HG03066 (cell line): ENCODE measurements at regions not wholly inside any gene's neighbourhood (a gene's known extent, or its start where the extent isn't known, plus 50 kb on each side); places are given as distances from the start of the nearest gene placed in this dataset.

Experiments
- ATAC-seq: cut with Tn5 transposase; IDR thresholded peaks from one replicate; pipeline ENCODE4 v1.9.1; 2021; ENCODE audit warnings: low read depth; ENCODE audit not compliant: unreplicated experiment

DNA sequence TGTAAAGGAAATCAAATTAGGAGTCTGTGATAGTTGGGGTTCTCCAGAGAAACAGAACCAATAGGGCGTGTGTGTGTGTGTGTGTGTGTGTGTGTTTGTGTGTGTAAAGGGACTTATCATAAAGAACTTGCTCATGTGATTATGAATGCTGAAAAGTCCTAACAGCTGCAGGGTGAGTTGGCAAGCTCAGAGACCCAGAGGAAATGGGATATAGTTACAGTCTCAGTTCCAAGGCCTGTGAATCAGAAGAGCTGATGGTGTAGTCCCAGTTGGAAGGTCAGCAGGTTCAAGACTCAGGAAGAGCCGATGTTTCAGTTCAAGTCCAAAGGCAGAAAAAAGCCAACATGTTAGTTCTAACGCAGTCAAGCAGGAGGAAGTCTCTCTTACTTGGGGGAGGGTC lies 214.2 kb downstream of the ELAVL2 start:
- no peak for ATAC-seq

DNA sequence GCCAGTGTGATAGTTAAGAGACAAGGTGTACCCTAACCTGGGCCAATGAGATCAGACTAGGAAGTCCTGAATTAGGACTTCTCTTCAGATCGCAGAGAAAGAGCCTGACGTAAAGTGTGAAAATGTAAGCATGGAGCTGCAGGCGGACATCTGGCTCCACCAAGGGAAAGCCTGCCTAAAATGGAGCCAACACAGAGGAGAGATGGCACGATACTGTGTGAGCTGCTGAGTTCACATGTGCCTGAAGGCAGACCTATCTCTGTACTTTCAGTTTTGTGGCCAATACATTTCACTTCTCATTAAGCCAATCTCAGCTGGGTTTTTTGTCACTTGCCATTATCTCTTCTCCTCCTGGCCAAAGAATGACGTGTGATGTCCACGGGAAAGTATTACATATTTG lies 210.5 kb downstream of the ELAVL2 start:
- ATAC-seq = no peak

DNA sequence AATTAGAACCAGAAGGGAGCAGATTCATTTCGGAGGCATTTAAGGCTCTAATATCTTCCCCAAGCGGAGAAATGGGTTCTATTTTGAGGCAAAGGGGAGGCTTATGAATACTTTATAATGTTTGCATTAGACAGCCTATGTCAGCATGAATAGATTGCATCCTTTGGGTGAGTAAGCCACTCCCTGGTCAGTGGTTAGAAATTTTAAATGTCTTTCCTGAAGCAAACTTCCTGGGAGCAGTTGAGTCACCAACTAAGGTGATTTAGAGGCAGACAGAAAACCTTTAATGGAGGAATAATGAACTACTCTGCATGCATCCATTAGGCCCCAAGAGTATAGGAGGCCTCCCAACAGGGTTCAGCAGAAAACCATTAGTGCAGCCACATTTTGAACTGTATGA lies 204.9 kb downstream of the ELAVL2 start:
- ATAC-seq = no peak

DNA sequence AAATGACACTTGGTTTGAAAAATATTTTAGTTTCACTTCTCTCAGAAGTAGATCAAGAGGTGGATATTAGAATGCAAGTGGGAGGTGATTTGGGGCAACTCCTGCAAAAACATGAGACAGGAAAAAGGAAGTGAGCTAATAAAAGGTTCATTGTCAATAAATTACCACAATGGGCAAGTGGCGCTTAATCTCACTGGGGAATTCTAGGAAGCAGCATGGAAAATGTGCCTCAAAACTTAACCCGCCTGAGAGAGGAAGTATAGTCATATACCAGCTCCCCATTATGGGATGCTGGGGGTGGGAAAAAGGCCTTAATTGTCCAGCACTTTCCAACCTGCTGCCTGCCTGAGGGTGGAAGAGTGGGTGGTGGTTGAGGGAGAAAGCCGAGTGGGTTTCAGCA lies 204.1 kb downstream of the ELAVL2 start:
- ATAC-seq = no peak

DNA sequence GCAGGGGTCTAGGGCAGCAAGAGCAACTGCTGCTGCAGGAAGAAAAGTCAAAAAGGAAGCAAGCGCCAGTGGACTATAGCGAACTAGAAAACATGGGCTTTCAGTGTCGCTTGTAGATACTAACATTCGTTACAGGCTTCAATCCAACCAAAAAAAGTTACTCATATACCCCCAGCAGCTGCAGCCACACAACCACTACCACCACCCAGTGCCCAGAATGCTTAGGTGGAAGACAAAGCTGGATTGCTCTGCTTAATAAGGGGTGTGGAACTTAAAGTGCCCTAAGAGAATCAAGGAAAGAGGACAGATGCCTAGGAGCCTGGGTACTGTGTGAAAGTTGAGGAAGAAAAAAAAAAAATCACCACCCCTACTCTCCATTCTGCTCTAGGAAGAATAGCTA lies 203.6 kb downstream of the ELAVL2 start:
- no peak for ATAC-seq

DNA sequence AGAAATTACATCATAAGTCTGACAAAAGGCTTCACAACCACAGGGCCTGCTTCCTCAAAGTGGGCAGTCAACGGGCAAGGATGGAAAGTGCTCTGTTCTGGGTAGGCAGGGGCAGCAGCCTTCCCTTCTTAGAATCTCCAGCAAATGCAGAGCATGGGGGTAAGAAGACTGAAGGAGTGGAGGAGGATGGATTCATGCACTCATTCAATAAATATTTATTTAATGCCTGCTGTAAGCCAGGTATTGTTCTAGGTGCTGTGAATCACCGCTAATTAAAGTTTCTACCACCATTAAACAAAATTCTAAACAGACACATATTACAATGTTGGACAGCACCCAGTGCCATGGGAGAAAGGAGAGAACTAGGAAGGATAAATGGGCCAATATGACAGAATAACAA lies 195.6 kb downstream of the ELAVL2 start:
- no peak for ATAC-seq

DNA sequence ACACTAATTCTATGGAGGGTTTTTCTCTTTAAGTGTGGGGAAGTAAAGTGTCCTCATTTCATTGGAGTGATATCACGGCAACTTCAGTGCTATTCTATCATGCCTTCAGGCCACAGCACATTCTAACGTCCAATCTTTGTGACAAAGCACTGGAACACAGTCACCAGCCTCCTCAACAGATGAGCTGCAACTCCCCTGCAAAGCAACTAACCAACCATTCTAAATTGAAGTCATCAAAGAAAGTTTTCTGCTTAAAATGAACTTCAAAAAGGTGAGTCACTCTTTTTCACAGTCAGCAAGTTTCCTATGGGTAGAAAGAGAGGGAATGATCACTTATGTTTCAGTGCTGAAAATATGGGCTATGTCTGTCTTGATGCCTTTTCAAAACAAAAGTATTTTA lies 190.8 kb downstream of the ELAVL2 start:
- ATAC-seq = no peak

DNA sequence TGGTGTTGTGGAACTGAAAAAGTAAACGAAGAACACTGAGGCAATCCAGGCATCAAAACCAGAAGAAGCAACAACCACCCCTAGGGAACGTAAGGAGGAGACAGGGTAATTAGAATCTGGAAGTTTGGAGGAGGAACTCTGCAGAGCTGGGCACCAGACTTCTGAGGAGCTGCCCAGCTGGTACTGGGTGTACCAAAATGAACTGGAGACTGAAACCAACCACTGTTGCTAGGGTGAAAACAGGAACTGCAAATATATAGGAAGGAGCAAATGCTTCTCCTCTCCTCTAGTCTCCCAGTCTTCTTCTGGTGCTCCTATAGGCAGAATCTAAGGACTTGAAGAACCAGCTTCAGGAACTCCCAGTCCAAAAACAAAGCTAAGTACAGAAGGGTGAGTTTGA lies 189.8 kb downstream of the ELAVL2 start:
- ATAC-seq = no peak

DNA sequence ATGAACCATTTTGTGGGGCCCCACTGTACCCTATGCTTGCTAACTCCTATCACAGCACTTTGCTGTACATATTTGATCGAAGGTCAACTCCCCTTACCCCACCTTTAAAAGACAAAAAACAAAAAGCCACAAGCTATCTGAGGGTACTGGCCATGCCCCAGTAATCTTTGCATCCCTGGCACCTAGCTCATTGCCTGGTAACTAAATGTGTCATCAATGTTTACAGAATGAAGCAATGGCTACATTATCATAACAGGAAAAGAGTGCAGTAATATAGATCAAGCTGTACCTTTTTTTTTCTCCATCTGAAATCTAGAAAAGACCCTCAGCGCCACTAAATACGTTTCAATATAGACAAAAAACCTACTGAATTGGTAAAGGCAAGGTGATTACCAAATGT lies 188.0 kb downstream of the ELAVL2 start:
- no peak for ATAC-seq

DNA sequence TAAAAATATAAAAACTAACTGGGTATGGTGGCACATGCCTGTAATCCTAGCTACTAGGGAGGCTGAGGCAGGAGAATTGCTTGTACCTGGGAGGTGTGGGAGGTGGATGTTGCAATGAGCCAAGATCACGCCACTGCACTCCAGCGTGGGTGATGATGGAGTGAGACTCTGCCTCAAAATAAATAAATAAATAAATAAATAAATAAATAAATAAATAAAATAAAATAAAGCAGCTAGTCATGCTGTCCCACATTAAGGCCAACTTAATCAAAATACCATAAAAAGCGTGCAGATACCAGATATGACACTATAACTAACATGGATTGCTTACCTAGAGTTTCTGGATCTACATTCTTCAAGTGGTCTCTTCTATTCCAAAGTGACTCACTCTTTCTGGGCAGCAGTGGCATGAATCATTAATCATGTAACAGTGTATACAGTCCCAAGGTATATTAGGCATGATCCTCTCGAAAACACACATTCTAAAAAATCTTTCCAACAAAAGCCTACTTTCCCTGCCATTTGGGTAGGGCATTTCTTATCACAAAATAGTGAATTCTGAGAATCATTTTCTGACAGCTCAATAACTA lies 187.1 kb downstream of the ELAVL2 start:
- no peak for ATAC-seq
